ENCODE measurements at regions not wholly inside any gene's neighbourhood (a gene's known extent, or its start where the extent isn't known, plus 50 kb on each side); places are given as distances from the start of the nearest gene placed in this dataset.

DNA sequence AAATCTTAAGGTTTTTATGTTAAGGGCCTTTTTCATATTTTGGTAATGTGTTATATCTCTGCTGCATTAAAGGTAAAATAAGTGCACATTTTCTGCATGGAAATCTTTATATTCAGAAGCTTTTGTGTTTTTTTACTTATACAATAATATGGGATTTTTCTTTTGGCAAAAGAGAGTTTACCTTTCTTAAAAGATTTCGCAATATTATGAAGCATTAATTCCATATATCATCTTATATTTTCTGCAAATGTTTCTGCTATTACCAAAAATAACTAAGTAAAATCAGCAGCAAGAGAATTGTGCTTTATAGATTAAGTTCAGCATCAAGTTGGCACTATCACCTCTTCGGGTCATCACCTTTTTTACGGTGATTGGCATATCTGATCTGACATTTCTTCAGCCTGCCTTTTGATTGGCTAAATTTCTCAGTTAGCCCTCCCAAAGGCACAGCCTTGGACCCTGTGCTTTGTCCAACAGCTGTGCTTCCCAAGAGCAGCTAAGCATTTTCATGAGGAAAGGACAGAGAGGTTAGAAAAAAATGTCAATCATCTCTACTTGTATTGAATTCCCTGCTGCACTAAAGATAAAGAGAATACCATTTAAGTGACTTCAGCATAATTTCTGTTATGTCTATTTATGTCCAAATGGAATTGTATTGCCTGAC, 767.1 kb upstream of the PRMT6 start:
- TF ChIP-seq, protein P1, sequence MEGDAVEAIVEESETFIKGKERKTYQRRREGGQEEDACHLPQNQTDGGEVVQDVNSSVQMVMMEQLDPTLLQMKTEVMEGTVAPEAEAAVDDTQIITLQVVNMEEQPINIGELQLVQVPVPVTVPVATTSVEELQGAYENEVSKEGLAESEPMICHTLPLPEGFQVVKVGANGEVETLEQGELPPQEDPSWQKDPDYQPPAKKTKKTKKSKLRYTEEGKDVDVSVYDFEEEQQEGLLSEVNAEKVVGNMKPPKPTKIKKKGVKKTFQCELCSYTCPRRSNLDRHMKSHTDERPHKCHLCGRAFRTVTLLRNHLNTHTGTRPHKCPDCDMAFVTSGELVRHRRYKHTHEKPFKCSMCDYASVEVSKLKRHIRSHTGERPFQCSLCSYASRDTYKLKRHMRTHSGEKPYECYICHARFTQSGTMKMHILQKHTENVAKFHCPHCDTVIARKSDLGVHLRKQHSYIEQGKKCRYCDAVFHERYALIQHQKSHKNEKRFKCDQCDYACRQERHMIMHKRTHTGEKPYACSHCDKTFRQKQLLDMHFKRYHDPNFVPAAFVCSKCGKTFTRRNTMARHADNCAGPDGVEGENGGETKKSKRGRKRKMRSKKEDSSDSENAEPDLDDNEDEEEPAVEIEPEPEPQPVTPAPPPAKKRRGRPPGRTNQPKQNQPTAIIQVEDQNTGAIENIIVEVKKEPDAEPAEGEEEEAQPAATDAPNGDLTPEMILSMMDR (IDR thresholded peaks at IDR 0.05; ENCODE audit: low read depth, low read length): no peak
- no peak for TF ChIP-seq EZH2phosphoT487 (IDR thresholded peaks at IDR 0.05; ENCODE audit: low read depth)

Data from OCI-LY3 (cell line).